ENCODE measurements at regions not wholly inside any gene's neighbourhood (a gene's known extent, or its start where the extent isn't known, plus 50 kb on each side); places are given as distances from the start of the nearest gene placed in this dataset.
"Not testable (repeated sequence)": the region's sequence is repeated elsewhere in the genome, so short reads cannot be mapped to it uniquely, and the experiment has no call there.

GRCh38 chr4:37555322-37555721, 130.9 kb downstream of the RELL1 start:
- 93% methylated on average over 5 of the region's 5 CpGs for WGBS
- TF ChIP-seq EGR1 (IDR thresholded peaks at IDR 0.05; ENCODE audit: low read depth in 2 of 2) (no peak), JUND (IDR thresholded peaks at IDR 0.05) (no peak), HNF4G (IDR thresholded peaks at IDR 0.05) (no peak), FOXA1 (IDR thresholded peaks at IDR 0.05) (no peak), ATF3 (IDR thresholded peaks at IDR 0.05) (no peak), SP1 (IDR thresholded peaks at IDR 0.05) (no peak), GABPA (IDR thresholded peaks at IDR 0.05 in 1 of 2, conservative IDR thresholded peaks at IDR 0.05 in 1 of 2) (no peak)
- TF ChIP-seq, protein P1, sequence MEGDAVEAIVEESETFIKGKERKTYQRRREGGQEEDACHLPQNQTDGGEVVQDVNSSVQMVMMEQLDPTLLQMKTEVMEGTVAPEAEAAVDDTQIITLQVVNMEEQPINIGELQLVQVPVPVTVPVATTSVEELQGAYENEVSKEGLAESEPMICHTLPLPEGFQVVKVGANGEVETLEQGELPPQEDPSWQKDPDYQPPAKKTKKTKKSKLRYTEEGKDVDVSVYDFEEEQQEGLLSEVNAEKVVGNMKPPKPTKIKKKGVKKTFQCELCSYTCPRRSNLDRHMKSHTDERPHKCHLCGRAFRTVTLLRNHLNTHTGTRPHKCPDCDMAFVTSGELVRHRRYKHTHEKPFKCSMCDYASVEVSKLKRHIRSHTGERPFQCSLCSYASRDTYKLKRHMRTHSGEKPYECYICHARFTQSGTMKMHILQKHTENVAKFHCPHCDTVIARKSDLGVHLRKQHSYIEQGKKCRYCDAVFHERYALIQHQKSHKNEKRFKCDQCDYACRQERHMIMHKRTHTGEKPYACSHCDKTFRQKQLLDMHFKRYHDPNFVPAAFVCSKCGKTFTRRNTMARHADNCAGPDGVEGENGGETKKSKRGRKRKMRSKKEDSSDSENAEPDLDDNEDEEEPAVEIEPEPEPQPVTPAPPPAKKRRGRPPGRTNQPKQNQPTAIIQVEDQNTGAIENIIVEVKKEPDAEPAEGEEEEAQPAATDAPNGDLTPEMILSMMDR (IDR thresholded peaks at IDR 0.05; ENCODE audit: low read depth, low read length, missing input control), result no peak
- TF ChIP-seq, protein P2, sequence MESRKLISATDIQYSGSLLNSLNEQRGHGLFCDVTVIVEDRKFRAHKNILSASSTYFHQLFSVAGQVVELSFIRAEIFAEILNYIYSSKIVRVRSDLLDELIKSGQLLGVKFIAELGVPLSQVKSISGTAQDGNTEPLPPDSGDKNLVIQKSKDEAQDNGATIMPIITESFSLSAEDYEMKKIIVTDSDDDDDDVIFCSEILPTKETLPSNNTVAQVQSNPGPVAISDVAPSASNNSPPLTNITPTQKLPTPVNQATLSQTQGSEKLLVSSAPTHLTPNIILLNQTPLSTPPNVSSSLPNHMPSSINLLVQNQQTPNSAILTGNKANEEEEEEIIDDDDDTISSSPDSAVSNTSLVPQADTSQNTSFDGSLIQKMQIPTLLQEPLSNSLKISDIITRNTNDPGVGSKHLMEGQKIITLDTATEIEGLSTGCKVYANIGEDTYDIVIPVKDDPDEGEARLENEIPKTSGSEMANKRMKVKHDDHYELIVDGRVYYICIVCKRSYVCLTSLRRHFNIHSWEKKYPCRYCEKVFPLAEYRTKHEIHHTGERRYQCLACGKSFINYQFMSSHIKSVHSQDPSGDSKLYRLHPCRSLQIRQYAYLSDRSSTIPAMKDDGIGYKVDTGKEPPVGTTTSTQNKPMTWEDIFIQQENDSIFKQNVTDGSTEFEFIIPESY (IDR thresholded peaks at IDR 0.05), result no peak
- TF ChIP-seq, protein P3, sequence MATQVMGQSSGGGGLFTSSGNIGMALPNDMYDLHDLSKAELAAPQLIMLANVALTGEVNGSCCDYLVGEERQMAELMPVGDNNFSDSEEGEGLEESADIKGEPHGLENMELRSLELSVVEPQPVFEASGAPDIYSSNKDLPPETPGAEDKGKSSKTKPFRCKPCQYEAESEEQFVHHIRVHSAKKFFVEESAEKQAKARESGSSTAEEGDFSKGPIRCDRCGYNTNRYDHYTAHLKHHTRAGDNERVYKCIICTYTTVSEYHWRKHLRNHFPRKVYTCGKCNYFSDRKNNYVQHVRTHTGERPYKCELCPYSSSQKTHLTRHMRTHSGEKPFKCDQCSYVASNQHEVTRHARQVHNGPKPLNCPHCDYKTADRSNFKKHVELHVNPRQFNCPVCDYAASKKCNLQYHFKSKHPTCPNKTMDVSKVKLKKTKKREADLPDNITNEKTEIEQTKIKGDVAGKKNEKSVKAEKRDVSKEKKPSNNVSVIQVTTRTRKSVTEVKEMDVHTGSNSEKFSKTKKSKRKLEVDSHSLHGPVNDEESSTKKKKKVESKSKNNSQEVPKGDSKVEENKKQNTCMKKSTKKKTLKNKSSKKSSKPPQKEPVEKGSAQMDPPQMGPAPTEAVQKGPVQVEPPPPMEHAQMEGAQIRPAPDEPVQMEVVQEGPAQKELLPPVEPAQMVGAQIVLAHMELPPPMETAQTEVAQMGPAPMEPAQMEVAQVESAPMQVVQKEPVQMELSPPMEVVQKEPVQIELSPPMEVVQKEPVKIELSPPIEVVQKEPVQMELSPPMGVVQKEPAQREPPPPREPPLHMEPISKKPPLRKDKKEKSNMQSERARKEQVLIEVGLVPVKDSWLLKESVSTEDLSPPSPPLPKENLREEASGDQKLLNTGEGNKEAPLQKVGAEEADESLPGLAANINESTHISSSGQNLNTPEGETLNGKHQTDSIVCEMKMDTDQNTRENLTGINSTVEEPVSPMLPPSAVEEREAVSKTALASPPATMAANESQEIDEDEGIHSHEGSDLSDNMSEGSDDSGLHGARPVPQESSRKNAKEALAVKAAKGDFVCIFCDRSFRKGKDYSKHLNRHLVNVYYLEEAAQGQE (IDR thresholded peaks at IDR 0.05), result no peak

DNA sequence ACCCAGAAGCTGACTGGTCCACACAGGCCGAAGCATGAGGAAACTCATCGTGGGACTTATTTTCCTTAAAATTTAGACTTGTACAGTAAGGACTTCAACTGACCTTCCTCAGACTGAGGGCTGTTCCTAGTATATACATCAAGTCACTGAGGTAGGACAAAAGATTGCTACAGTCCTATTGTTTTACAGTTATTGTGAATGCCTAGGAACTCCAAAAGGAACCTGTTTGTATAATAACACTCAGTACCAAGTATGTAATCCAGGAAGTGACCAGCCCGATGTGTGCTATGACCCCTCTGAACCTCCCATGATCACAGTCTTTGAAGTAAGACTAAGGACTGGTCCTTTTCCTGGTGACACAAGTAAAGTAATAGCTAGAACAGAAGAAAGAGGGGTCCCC, 136.3 kb downstream of the RELL1 start:
- not testable (repeated sequence) for H3K27ac ChIP-seq (ENCODE audit: low read depth in 1 of 2, low read length in 2 of 2); H3K36me3 ChIP-seq (ENCODE audit: control insufficient read depth in 4 of 4, insufficient read depth in 3 of 4, low read depth in 1 of 4, low read length in 3 of 4); H3K9me3 ChIP-seq (ENCODE audit: control insufficient read depth in 4 of 4, low read length in 3 of 4); H3K4me1 ChIP-seq (ENCODE audit: control insufficient read depth in 4 of 4, insufficient read depth in 4 of 4, low read length in 3 of 4); DNase-seq (ENCODE audit: low spot score); H3K27me3 ChIP-seq (ENCODE audit: control insufficient read depth in 4 of 4, insufficient read depth in 4 of 4, low read length in 3 of 4); H3K4me3 ChIP-seq (ENCODE audit: low read depth in 1 of 3, low read length in 3 of 3); H3K9ac ChIP-seq (ENCODE audit: low read depth in 1 of 2, low read length in 2 of 2)
- 87% methylated on average over 3 of the region's 3 CpGs for WGBS

More at GRCh38 chr4:37555322-37555721, 130.9 kb downstream of the RELL1 start:
- no peak overlapping the region for H3K27ac ChIP-seq (ENCODE audit: low read depth in 1 of 2, low read length in 2 of 2)
- H3K4me1 ChIP-seq (ENCODE audit: control insufficient read depth in 4 of 4, insufficient read depth in 4 of 4, low read length in 3 of 4), result no peaks in the 10 kb centered on the region
- H3K36me3 ChIP-seq (ENCODE audit: control insufficient read depth in 4 of 4, insufficient read depth in 3 of 4, low read depth in 1 of 4, low read length in 3 of 4), result peaks cover 0 to 8% (median 4%) of the 10 kb centered on the region in 4 donors
- no peak overlapping the region for H3K9ac ChIP-seq (ENCODE audit: low read depth in 1 of 2, low read length in 2 of 2)
- no peak overlapping the region for H3K4me3 ChIP-seq (ENCODE audit: low read depth in 1 of 3, low read length in 3 of 3)
- no peaks in the 10 kb centered on the region for H3K9me3 ChIP-seq (ENCODE audit: control insufficient read depth in 4 of 4, low read length in 3 of 4)
- H3K27me3 ChIP-seq (ENCODE audit: control insufficient read depth in 4 of 4, insufficient read depth in 4 of 4, low read length in 3 of 4), result no peaks in the 10 kb centered on the region
- no peak for DNase-seq (ENCODE audit: low spot score)

DNA sequence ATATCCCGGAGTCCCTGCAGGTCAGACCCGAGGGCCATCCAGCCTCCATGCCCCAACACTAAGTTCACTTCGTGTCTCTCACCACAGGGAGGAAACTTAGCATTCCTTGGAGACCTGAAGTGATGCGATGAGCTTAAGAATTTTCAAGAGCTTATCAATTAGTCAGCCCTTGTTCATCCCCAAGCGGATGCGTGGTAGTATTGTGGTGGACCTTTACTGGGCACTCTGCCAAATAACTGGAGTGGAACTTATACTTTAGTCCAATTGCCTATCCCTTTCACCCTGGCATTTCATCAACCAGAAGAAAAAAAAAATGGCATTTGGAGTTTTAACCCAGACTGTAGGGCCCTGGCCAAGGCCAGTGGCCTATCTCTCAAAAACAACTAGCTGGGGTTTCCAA, 137.1 kb downstream of the RELL1 start:
- no peak for DNase-seq (ENCODE audit: low spot score)
- Histone ChIP-seq H3K27ac (ENCODE audit: low read depth in 1 of 2, low read length in 2 of 2) (no peak overlapping the region), H3K27me3 (ENCODE audit: control insufficient read depth in 4 of 4, insufficient read depth in 4 of 4, low read length in 3 of 4) (no peaks in the 10 kb centered on the region), H3K36me3 (ENCODE audit: control insufficient read depth in 4 of 4, insufficient read depth in 3 of 4, low read depth in 1 of 4, low read length in 3 of 4) (no peaks in the 10 kb centered on the region), H3K4me1 (ENCODE audit: control insufficient read depth in 4 of 4, insufficient read depth in 4 of 4, low read length in 3 of 4) (peaks cover 0 to 4% (median 1%) of the 10 kb centered on the region in 4 donors), H3K9me3 (ENCODE audit: control insufficient read depth in 4 of 4, low read length in 3 of 4) (no peaks in the 10 kb centered on the region), H3K9ac (ENCODE audit: low read depth in 1 of 2, low read length in 2 of 2) (no peak overlapping the region), H3K4me3 (ENCODE audit: low read depth in 1 of 3, low read length in 3 of 3) (no peak overlapping the region)
- 77% methylated on average over 6 of the region's 6 CpGs for WGBS
- TF ChIP-seq FOXA1 (IDR thresholded peaks at IDR 0.05), result no peak
- no peak for TF ChIP-seq YY1 (IDR thresholded peaks at IDR 0.05)
- TF ChIP-seq HNF4A (conservative IDR thresholded peaks at IDR 0.05), result peak in 1 of 2 donors; percentile 10
